NCI-H187 (cell line): ENCODE measurements at regions not wholly inside any gene's neighbourhood (a gene's known extent, or its start where the extent isn't known, plus 50 kb on each side); places are given as distances from the start of the nearest gene placed in this dataset.
"Not testable (repeated sequence)": the region's sequence is repeated elsewhere in the genome, so short reads cannot be mapped to it uniquely, and the experiment has no call there.

Source experiments
- DNase-seq, 2 experiments: peaks; one replicate each; lab custom pipeline; 2025; lab: John Stamatoyannopoulos, UW

- not testable (repeated sequence) for DNase-seq
These were observed 526.9 kb downstream of the TTLL7 start for GRCh38 chr1:83472066-83472465.

GRCh38 chr1:83471272-83471671 lies 527.7 kb downstream of the TTLL7 start:
- DNase-seq: not testable (repeated sequence)

DNA sequence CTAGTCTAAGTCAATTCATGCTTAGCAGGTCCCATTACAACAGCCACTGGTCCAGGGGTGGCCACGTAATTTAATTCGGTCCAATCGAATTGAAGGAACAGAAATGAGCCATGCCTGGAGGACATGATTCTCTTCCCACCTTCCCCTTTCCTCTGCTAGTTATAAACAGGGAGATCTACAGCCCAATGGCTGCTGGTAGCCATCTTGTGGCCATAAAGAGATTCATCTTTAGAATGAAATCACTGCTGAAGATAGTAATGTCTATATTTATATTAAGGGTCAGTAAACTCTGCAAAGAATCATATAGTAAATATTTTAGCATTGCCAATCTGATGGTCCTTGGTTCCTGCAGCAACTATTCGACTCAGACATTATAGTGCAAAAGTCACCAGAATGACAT lies 530.6 kb downstream of the TTLL7 start:
- DNase-seq: not testable (repeated sequence)

DNA sequence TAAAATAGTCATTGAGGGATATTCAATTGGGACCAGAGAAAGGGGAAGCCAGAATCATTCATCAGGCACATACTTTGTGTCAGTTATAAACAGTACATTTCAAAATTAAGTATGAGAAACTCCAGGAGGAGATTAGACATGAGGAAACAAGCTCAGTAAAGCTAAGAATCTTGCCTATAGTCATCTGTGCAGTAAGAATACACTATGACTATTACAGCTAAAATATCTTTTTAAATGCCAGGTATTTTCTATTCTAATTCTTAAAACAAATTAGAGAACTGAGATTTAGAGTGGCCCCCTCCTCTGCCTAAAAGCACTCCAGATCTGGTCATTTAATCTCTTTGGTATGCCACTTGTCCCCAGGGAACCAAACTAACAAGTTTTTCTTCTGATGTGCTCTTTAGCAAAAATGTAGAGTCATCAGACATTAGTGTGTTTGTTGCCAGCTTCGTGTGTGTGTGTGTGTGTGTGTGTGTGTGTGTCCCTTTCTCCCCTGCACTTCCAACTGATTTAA lies 541.1 kb downstream of the TTLL7 start:
- DNase-seq: not testable (repeated sequence)

GRCh38 chr1:83457281-83457680 lies 541.7 kb downstream of the TTLL7 start:
- DNase-seq: not testable (repeated sequence)

DNA sequence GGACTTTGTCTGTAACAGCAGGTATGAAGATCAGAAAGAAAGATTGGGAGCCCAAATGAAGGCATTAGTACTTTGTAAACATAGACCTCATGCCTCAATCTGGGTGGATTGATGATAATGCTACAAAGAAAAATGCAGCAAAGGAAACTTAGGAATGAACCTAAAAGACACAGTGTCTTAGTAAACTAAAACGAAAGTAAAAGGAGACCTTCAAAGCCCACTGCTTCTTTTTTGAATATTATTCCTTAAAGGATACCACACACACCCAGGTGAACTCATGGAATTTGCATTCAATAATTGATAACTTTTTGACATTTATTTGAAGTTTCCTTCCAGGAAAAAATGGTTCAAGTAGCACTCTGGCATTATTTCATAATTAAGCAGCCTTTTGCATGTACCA lies 543.2 kb downstream of the TTLL7 start:
- DNase-seq: not testable (repeated sequence)

DNA sequence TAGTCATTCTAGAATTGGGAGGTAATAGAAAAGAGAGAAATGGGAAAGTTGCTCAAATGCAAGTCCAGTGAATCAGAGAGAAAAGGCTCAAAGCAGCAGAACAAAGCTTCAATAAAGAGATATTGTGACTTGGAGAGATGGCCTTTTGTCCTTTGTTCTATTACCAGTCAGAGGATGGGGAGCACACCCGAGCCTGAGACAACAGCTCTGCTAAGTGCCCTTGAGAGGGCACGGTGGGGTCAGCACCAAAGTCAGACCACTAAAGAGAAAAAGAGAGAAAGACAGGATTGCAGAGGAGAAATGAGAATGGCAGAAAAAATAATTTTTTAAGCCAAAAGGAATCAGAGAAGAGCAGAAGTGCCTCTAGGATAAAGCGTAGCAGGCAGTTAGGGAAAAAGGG lies 553.1 kb downstream of the TTLL7 start:
- DNase-seq: not testable (repeated sequence)

- not testable (repeated sequence) for DNase-seq
These were observed 556.5 kb downstream of the TTLL7 start for GRCh38 chr1:83442412-83442811.

DNA sequence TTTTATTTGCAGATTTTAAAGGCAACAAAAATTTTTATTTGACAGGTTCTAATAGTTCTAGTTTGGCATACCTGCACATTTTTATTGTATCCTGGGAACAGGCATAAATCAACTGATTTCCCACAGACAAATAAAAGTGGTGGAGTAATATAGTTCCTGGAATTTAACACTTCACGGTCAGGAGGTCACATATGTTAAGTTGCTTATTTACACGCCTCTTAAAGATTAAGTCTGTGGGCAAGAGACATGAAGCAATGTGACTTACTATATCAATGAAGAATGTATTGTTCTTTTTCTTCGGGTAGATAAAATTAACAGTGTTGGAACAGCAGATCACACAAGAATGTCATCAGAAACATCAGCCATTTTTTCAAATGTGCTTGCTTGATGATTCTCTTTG lies 558.3 kb downstream of the TTLL7 start:
- DNase-seq: not testable (repeated sequence)

DNA sequence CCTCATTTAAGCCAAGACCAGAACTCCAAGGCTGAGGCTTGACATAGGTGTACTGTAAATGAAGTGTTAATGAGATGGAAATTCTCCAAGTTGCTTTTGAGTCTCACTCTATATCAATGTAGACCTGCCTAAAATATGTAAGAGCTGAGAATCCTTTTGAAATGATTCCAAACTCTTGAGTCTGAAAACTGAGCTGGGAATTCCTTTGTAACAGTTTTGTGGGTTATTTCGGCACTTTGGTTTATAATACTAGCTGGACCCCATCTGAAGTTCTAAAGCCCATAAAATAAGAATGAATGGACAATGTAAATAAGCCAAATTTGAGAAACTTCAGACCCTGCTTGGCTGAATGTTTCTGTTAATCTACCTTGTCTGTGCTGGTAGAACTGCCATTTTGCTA lies 558.9 kb downstream of the TTLL7 start:
- DNase-seq: not testable (repeated sequence)

- not testable (repeated sequence) for DNase-seq
These were observed 560.6 kb downstream of the TTLL7 start for GRCh38 chr1:83438316-83438715.

- not testable (repeated sequence) for DNase-seq
These were observed 563.6 kb downstream of the TTLL7 start for GRCh38 chr1:83435336-83435735.

- DNase-seq: not testable (repeated sequence)
These were observed 571.4 kb downstream of the TTLL7 start for GRCh38 chr1:83427566-83427965.

DNA sequence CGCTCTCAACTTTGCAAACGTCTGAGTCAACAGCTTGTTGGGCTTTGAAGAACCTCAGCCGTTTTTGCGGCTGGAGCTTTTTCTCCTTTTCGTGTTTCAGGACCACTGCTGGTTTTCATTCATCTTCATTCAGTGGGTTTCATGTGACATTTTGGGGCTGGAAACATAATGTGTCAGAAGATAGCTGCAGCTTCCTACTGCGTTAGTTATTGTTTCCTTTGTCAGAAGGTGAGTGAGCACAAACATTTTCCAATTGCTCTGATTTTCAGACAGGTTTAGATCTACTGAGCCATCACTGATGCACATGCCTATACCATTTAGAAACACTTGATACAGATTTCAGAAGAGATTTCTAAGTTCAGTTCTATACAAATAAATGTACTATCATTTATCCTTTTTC lies 575.5 kb downstream of the TTLL7 start:
- not testable (repeated sequence) for DNase-seq

GRCh38 chr1:83418558-83418957 lies 580.4 kb downstream of the TTLL7 start:
- DNase-seq: no peak

- not testable (repeated sequence) for DNase-seq
These were observed 585.2 kb downstream of the TTLL7 start for GRCh38 chr1:83413839-83414107.

- not testable (repeated sequence) for DNase-seq
These were observed 588.1 kb downstream of the TTLL7 start for GRCh38 chr1:83410746-83411413.

DNA sequence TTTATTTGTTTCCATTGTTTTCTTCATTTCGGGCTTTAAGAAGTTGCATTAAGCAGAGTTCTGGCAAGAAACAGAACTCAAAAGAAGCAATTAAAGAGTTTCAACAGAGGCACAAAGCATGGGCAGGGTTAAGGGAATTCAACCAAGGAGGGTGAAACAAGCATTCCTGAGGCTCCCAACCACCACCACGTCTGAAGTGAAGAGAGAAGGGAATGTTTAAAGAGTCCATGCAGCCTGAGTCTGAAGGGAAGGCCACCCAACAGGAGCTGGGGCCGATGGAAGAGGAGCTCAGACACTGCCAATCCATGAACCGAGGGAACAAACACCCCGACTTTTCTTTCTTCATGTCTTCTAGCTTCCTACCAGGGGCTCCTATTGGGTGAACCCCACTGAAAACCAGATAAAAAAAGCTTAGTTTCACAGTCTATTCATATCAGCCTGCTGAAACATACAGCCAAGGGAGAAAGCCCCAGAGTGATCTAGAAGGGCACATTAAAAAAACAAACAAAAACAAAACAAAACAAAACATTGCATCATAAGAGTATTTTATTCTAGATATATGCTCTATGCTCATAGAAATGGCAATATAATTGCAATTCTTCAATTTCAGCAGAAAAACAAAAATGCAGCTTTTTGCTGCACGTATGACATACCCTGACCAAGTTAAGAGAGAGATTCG lies 592.1 kb downstream of the TTLL7 start:
- not testable (repeated sequence) for DNase-seq

GRCh38 chr1:83405789-83406188 lies 593.1 kb downstream of the TTLL7 start:
- not testable (repeated sequence) for DNase-seq

GRCh38 chr1:83403500-83403899 lies 595.4 kb downstream of the TTLL7 start:
- DNase-seq: not testable (repeated sequence)

DNA sequence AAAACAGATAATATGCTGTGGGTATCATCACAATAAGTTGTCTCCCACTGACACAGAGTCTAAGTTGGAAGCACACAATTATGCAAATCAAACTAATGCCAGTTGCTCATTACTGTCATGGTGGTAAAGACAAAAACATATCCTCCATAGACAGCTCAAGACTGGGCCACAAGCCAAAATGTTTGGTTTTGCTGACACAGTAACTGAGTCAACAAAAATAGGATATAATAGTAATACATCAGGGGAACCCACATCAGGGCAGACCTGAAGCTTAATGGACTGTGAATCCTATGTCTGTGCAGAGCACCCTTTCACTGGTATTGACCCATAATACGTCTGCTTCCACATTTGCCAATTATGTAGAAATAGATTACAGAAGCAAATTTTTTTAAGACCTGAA lies 597.8 kb downstream of the TTLL7 start:
- not testable (repeated sequence) for DNase-seq

DNA sequence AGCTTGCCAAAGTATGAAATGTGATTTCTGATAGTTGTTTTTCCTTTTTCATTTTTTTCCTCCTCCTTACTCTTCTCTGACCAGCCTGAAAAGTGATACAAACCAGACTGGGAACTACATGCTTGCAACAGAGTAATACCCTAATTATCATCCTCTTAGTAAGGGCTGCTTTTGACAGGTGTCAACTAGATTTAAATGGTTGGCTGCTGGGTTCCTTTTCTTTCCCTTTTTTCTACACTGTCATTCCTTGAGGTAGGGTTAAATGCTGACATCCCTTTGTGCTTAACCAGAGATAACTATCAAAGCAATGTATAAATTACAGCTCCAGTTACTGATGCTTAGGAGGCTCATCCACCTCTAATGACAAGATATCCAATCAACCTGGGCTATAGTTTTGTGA lies 598.8 kb downstream of the TTLL7 start:
- not testable (repeated sequence) for DNase-seq

GRCh38 chr1:83398125-83398524 lies 600.8 kb downstream of the TTLL7 start:
- not testable (repeated sequence) for DNase-seq
